ENCODE measurements at regions not wholly inside any gene's neighbourhood (a gene's known extent, or its start where the extent isn't known, plus 50 kb on each side); places are given as distances from the start of the nearest gene placed in this dataset.

- Histone ChIP-seq H3K4me2 (ENCODE audit: control insufficient read depth, insufficient read depth) (no peak overlapping the region), H3K79me2 (ENCODE audit: control insufficient read depth, insufficient read depth, low read length) (no peaks in the 10 kb centered on the region), H3K4me1 (ENCODE audit: control insufficient read depth, insufficient read depth, low read length) (peaks cover 17% of the 10 kb centered on the region), H3K36me3 (ENCODE audit: control insufficient read depth in 2 of 2, insufficient read depth in 2 of 2, low read length in 1 of 2) (peaks cover 0 to 6% of the 10 kb centered on the region in 2 experiments; a peak in 2 of 4 replicates), H3K9ac (ENCODE audit: control insufficient read depth, insufficient read depth, low read length) (no peak overlapping the region), H3K27ac (ENCODE audit: control insufficient read depth, insufficient read depth) (no peak overlapping the region), H4K20me1 (ENCODE audit: control insufficient read depth, insufficient read depth) (no peaks in the 10 kb centered on the region), H3K27me3 (replicated peaks in 1 of 2; ENCODE audit: control insufficient read depth in 2 of 2, insufficient read depth in 2 of 2, low read length in 1 of 2) (no peaks in the 10 kb centered on the region), H3K9me3 (replicated peaks; ENCODE audit: control insufficient read depth, insufficient read depth, low read length) (no peaks in the 10 kb centered on the region), H3K4me3 (no peak overlapping the region), H2AFZ (ENCODE audit: control insufficient read depth, low read depth, low read length) (no peak overlapping the region)
- RAD21 ChIA-PET (ENCODE audit: unreplicated experiment) = interaction anchor here (2.5 kb wide), 1 partner anchor 14 kb away, joined by 8 read pairs; no protein-coding TSS in a partner anchor
- BruUV-seq (replicated peaks) = no TSS peak
- SMC1A ChIA-PET (ENCODE audit: uncharacterized antibody, unreplicated experiment) = interaction anchor here (0.5 to 5.2 kb wide), 9 partner anchors 10 to 293 kb away, joined by 3 to 31 read pairs (median 4); no protein-coding TSS in a partner anchor
- 38% methylated on average over 1 of the region's 1 CpG for WGBS (ENCODE audit: insufficient coverage, insufficient replicate concordance, low lambda C conversion rate, missing lambda C conversion rate)
- CTCF ChIA-PET = interaction anchor here (1.0 kb wide), 1 partner anchor 10 kb away, joined by 3 read pairs; no protein-coding TSS in a partner anchor
- POLR2A ChIA-PET = no interaction called here
- no peak for FAIRE-seq
- in situ Hi-C loops (cut with MboI) = no loop called here
- intact Hi-C loops (cut with micrococcal nuclease; ENCODE audit: unreplicated experiment) = no loop called here
- TF ChIP-seq MTA2 (IDR thresholded peaks at IDR 0.05; ENCODE audit: low read depth) (peak; percentile 23; the same call in 1 of the 2 replicates), IKZF2 (IDR thresholded peaks at IDR 0.05) (0 out of 4 replicates have a peak, but pooled peaks of 1 of the 2 experiments have one; percentile 14), NR2F1 (conservative IDR thresholded peaks at IDR 0.05) (0 out of 2 replicates have a peak, but pooled peaks have one; percentile 29), CBFB (IDR thresholded peaks at IDR 0.05; ENCODE audit: low read depth) (no peak), GATAD2B (conservative IDR thresholded peaks at IDR 0.05; ENCODE audit: low read depth) (no peak), NFIC (IDR thresholded peaks at IDR 0.05; ENCODE audit: low read depth, low read length) (no peak), NRF1 (conservative IDR thresholded peaks at IDR 0.05; ENCODE audit: low read depth, low read length) (no peak), BCL11A (IDR thresholded peaks at IDR 0.05; ENCODE audit: low read depth, low read length) (no peak)
- TF ChIP-seq, protein P1, sequence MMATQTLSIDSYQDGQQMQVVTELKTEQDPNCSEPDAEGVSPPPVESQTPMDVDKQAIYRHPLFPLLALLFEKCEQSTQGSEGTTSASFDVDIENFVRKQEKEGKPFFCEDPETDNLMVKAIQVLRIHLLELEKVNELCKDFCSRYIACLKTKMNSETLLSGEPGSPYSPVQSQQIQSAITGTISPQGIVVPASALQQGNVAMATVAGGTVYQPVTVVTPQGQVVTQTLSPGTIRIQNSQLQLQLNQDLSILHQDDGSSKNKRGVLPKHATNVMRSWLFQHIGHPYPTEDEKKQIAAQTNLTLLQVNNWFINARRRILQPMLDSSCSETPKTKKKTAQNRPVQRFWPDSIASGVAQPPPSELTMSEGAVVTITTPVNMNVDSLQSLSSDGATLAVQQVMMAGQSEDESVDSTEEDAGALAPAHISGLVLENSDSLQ (IDR thresholded peaks at IDR 0.05) = no peak
- DNase-seq (ENCODE audit: low read depth, low spot score) = no peak
- ATAC-seq = no peak
These were observed 95.7 kb downstream of the NIBAN1 start for GRCh38 chr1:184878602-184879001.

All from GM12878 (cell line).